Gastrocnemius medialis (tissue), 4 donors: ENCODE measurements at regions not wholly inside any gene's neighbourhood (a gene's known extent, or its start where the extent isn't known, plus 50 kb on each side); places are given as distances from the start of the nearest gene placed in this dataset.

Experiments used
- POLR2A ChIP-seq, 2 donors: fragments of 450-650 bp; IDR thresholded peaks; one replicate each; pipeline ENCODE4 v1.6.1; 2017; ENCODE audit warnings: antibody characterized with exemption in 2 of 2, mild to moderate bottlenecking in 2 of 2, moderate library complexity in 2 of 2
- TF ChIP-seq, protein P1 (sequence below), 5 experiments: fragments of 450-650 bp in 3 of 5; fragments of 200-600 bp in 2 of 5; sonication (generic) in 2 of 5; IDR thresholded peaks in 4 of 5; conservative IDR thresholded peaks in 1 of 5; 1 replicate in 4 of 5; 2 replicates in 1 of 5; pipeline ENCODE4 v1.5.1; 2016 to 2019; ENCODE audit warnings: antibody characterized with exemption in 5 of 5, mild to moderate bottlenecking in 3 of 5, moderate library complexity in 3 of 5

GRCh38 chr10:128865436-128866195 is 601.4 kb upstream of the MGMT start:
- TF ChIP-seq, protein P1, sequence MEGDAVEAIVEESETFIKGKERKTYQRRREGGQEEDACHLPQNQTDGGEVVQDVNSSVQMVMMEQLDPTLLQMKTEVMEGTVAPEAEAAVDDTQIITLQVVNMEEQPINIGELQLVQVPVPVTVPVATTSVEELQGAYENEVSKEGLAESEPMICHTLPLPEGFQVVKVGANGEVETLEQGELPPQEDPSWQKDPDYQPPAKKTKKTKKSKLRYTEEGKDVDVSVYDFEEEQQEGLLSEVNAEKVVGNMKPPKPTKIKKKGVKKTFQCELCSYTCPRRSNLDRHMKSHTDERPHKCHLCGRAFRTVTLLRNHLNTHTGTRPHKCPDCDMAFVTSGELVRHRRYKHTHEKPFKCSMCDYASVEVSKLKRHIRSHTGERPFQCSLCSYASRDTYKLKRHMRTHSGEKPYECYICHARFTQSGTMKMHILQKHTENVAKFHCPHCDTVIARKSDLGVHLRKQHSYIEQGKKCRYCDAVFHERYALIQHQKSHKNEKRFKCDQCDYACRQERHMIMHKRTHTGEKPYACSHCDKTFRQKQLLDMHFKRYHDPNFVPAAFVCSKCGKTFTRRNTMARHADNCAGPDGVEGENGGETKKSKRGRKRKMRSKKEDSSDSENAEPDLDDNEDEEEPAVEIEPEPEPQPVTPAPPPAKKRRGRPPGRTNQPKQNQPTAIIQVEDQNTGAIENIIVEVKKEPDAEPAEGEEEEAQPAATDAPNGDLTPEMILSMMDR (IDR thresholded peaks at IDR 0.05 in 4 of 5, conservative IDR thresholded peaks at IDR 0.05 in 1 of 5) = no peak
- TF ChIP-seq POLR2A (IDR thresholded peaks at IDR 0.05) = no peak
